Chondrocyte (in vitro differentiated cells): ENCODE measurements at regions not wholly inside any gene's neighbourhood (a gene's known extent, or its start where the extent isn't known, plus 50 kb on each side); places are given as distances from the start of the nearest gene placed in this dataset.

Source experiments
- DNase-seq: peaks from one replicate; pipeline ENCODE4 v3.0.0; 2021; ENCODE audit warnings: mixed read lengths, low spot score
- H3K27ac Mint-ChIP-seq: one replicate; pipeline ENCODE4 v1.8.0; 2021; ENCODE audit warnings: mild to moderate bottlenecking, moderate library complexity, mixed read lengths; ENCODE audit not compliant: unreplicated experiment
- H3K27me3 Mint-ChIP-seq: 2 replicates; pipeline ENCODE4 v1.8.0; 2021; ENCODE audit warnings: low read depth, mixed read lengths
- H3K36me3 Mint-ChIP-seq: 2 replicates; pipeline ENCODE4 v1.8.0; 2021; ENCODE audit warnings: low read depth, mixed read lengths
- H3K4me1 Mint-ChIP-seq: 2 replicates; pipeline ENCODE4 v1.8.0; 2021; ENCODE audit warnings: low read depth, mild to moderate bottlenecking, mixed read lengths
- H3K4me3 Mint-ChIP-seq: one replicate; pipeline ENCODE4 v1.8.0; 2021; ENCODE audit warnings: mild to moderate bottlenecking, moderate library complexity, mixed read lengths; ENCODE audit not compliant: unreplicated experiment
- H3K9me3 Mint-ChIP-seq: 2 replicates; pipeline ENCODE4 v1.8.0; 2021; ENCODE audit warnings: low read depth, mixed read lengths
- TF ChIP-seq, protein P1 (sequence below): fragments of 200-600 bp; sonication (generic); IDR thresholded peaks from 2 replicates; pipeline ENCODE4 v1.5.0; 2021; ENCODE audit warnings: antibody characterized with exemption, mild to moderate bottlenecking, moderate library complexity

DNA sequence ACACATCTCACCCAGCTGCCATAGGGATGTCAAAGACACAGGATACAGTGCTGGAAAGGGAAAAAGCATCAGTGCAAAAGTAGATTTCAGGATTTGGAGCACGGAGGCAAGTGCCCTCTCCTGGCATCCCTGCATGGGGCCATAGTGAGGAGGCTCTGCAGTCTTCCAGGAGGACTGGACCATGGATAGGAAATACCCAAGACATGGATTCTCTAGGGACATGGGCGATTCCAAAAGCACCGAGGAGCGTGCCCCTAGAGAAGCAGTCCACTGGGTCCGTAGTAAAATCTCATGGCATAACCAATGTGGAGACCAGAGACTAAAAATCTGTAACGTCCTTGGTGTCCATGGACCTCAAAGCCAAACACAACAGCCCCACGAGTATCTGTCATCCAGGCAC, 818.2 kb downstream of the KCNJ18 start:
- peaks cover 40% of the 10 kb centered on the region for H3K9me3 Mint-ChIP-seq
- TF ChIP-seq, protein P1, sequence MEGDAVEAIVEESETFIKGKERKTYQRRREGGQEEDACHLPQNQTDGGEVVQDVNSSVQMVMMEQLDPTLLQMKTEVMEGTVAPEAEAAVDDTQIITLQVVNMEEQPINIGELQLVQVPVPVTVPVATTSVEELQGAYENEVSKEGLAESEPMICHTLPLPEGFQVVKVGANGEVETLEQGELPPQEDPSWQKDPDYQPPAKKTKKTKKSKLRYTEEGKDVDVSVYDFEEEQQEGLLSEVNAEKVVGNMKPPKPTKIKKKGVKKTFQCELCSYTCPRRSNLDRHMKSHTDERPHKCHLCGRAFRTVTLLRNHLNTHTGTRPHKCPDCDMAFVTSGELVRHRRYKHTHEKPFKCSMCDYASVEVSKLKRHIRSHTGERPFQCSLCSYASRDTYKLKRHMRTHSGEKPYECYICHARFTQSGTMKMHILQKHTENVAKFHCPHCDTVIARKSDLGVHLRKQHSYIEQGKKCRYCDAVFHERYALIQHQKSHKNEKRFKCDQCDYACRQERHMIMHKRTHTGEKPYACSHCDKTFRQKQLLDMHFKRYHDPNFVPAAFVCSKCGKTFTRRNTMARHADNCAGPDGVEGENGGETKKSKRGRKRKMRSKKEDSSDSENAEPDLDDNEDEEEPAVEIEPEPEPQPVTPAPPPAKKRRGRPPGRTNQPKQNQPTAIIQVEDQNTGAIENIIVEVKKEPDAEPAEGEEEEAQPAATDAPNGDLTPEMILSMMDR, result no peak

GRCh38 chr17:22511431-22511830, 819.1 kb downstream of the KCNJ18 start:
- H3K27me3 Mint-ChIP-seq, result no peaks in the 10 kb centered on the region
- H3K4me1 Mint-ChIP-seq, result no peaks in the 10 kb centered on the region
- TF ChIP-seq, protein P1, result no peak
- H3K9me3 Mint-ChIP-seq, result peaks cover 40% of the 10 kb centered on the region
- no peak overlapping the region for H3K27ac Mint-ChIP-seq
- no peaks in the 10 kb centered on the region for H3K36me3 Mint-ChIP-seq
- DNase-seq, result no peak
- H3K4me3 Mint-ChIP-seq, result no peak overlapping the region

More for the DNA sequence above, 818.2 kb downstream of the KCNJ18 start:
- Mint-ChIP-seq H3K27me3 (no peaks in the 10 kb centered on the region), H3K27ac (no peak overlapping the region), H3K36me3 (no peaks in the 10 kb centered on the region), H3K4me1 (no peaks in the 10 kb centered on the region), H3K4me3 (no peak overlapping the region)
- DNase-seq, result no peak

DNA sequence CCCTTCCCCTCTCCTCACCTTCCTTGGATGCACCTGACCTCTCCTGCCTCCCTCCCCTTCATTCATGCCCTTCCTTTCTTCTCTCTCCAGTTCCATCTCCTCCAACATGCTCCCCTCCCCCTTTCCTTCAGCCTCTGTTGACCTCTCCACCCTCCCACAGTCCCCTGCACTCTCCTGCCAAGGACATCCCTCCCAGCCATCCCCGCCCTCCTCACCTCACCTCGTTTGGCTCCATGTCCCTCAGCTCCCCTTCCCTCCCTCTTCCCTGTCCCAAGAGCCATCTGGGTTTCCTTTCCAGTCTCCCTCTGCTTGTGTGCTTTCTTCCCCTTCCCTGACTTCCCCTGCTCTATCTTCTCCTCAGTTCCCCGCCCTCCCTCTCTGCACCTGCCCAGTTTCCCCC, 819.7 kb downstream of the KCNJ18 start:
- H3K36me3 Mint-ChIP-seq, result no peaks in the 10 kb centered on the region
- TF ChIP-seq, protein P1, result no peak
- H3K27me3 Mint-ChIP-seq, result no peaks in the 10 kb centered on the region
- peaks cover 43% of the 10 kb centered on the region for H3K9me3 Mint-ChIP-seq
- H3K4me1 Mint-ChIP-seq, result no peaks in the 10 kb centered on the region
- no peak overlapping the region for H3K4me3 Mint-ChIP-seq
- no peak overlapping the region for H3K27ac Mint-ChIP-seq
- DNase-seq, result no peak

DNA sequence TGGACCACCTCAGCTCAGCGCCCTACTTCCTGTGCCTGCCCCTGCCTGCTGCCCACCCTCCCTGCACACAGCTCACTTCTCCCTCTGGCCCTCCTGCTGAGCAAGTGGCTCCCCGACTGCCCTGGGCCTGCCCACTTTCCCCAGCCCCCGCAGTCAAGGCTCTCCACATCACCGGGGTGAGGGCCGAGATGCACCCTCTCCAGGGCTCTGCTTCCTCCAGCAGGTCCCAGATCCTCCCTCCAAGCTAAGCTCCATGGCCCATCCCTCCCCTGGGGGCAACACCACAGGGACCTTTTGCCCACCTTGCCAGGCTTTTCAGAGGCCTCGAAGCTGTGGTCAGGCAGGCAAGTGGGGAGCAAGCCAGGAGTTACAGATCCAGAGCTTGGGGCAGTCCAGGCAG, 820.2 kb downstream of the KCNJ18 start:
- H3K4me1 Mint-ChIP-seq, result no peaks in the 10 kb centered on the region
- no peak overlapping the region for H3K27ac Mint-ChIP-seq
- no peaks in the 10 kb centered on the region for H3K27me3 Mint-ChIP-seq
- H3K36me3 Mint-ChIP-seq, result no peaks in the 10 kb centered on the region
- no peak for DNase-seq
- TF ChIP-seq, protein P1, result no peak
- H3K9me3 Mint-ChIP-seq, result peaks cover 44% of the 10 kb centered on the region
- no peak overlapping the region for H3K4me3 Mint-ChIP-seq

GRCh38 chr17:22512997-22513538, 820.7 kb downstream of the KCNJ18 start:
- Mint-ChIP-seq H3K27me3 (no peaks in the 10 kb centered on the region), H3K4me3 (no peak overlapping the region), H3K4me1 (no peaks in the 10 kb centered on the region), H3K9me3 (peaks cover 44% of the 10 kb centered on the region), H3K36me3 (no peaks in the 10 kb centered on the region), H3K27ac (no peak overlapping the region)
- DNase-seq, result no peak
- TF ChIP-seq, protein P1, result no peak
